PC-3 (cell line): ENCODE measurements at regions not wholly inside any gene's neighbourhood (a gene's known extent, or its start where the extent isn't known, plus 50 kb on each side); places are given as distances from the start of the nearest gene placed in this dataset.

ENCODE experiments used
- ATAC-seq: fragments of 200-7000 bp; cut with Tn5 transposase; 2 replicates; pipeline ENCODE4 v1.9.1; 2020; ENCODE audit warnings: mild to moderate bottlenecking, moderate library complexity
- BruUV-seq: library from RNA; stranded (reverse); fragments of 400-500 nt; replicated peaks from 2 replicates; lab custom pipeline; 2021; lab: Mats Ljungman, UMichigan
- CTCF ChIA-PET: fragments of 300-600 bp; sonication (Branson Sonifier 250); formaldehyde crosslinking; loops from one replicate; lab custom pipeline; 2022; ENCODE audit warnings: antibody characterized with exemption; lab: Charles Lee
- POLR2A ChIA-PET: fragments of 300-600 bp; sonication (Branson Sonifier 250); formaldehyde crosslinking; loops from one replicate; lab custom pipeline; 2022; ENCODE audit warnings: antibody characterized with exemption; ENCODE audit not compliant: unreplicated experiment; lab: Charles Lee
- DNase-seq: peaks from one replicate; pipeline ENCODE4 v3.0.0-alpha.2; 2015
- H2AFZ ChIP-seq: fragments of 300-600 bp; sonication (generic); 2 replicates; pipeline ENCODE4 v1.6.0; 2016; ENCODE audit warnings: antibody characterized with exemption, low read length
- H3F3A ChIP-seq: fragments of 300-600 bp; sonication (generic); one replicate; pipeline ENCODE4 v1.6.0; 2017; ENCODE audit warnings: antibody characterized with exemption, low read length, control low read depth, mild to moderate bottlenecking; ENCODE audit not compliant: unreplicated experiment
- H3K27ac ChIP-seq: fragments of 300-600 bp; sonication (generic); 2 replicates; pipeline ENCODE4 v1.5.1; 2016; ENCODE audit warnings: mild to moderate bottlenecking, low read length
- H3K27me3 ChIP-seq: fragments of 300-600 bp; sonication (generic); 2 replicates; pipeline ENCODE4 v1.6.1; 2016; ENCODE audit warnings: low read length, mixed read lengths
- H3K36me3 ChIP-seq: fragments of 300-600 bp; sonication (generic); 2 replicates; pipeline ENCODE4 v1.6.1; 2016; ENCODE audit warnings: low read depth, mixed run types, low read length, mixed read lengths
- H3K4me1 ChIP-seq: fragments of 300-600 bp; sonication (generic); 2 replicates; pipeline ENCODE4 v1.5.1; 2016; ENCODE audit warnings: low read length; ENCODE audit not compliant: insufficient read depth
- H3K4me2 ChIP-seq: fragments of 300-600 bp; sonication (generic); 2 replicates; pipeline ENCODE4 v1.6.0; 2016; ENCODE audit warnings: low read length
- H3K4me3 ChIP-seq: fragments of 300-600 bp; sonication (generic); 2 replicates; pipeline ENCODE4 v1.5.1; 2016; ENCODE audit warnings: mild to moderate bottlenecking, low read length, mixed read lengths
- H3K79me2 ChIP-seq: fragments of 300-600 bp; sonication (generic); 2 replicates; pipeline ENCODE4 v1.6.1; 2017; ENCODE audit warnings: low read length, mixed read lengths
- H3K9ac ChIP-seq: fragments of 300-600 bp; sonication (generic); 2 replicates; pipeline ENCODE4 v1.6.0; 2016; ENCODE audit warnings: mild to moderate bottlenecking, low read length
- H3K9me2 ChIP-seq: fragments of 300-600 bp; sonication (generic); replicated peaks from 2 replicates; pipeline ENCODE4 v1.6.1; 2016; ENCODE audit warnings: mixed run types, low read length, mixed read lengths
- H3K9me3 ChIP-seq: fragments of 300-600 bp; sonication (generic); 2 replicates; pipeline ENCODE4 v1.6.1; 2016; ENCODE audit warnings: low read length, mixed read lengths
- H4K20me1 ChIP-seq: fragments of 300-600 bp; sonication (generic); 2 replicates; pipeline ENCODE4 v1.6.1; 2016; ENCODE audit warnings: low read length, mixed read lengths
- EZH2 ChIP-seq: fragments of 300-600 bp; sonication (generic); IDR thresholded peaks from one replicate; pipeline ENCODE4 v1.6.1; 2017; ENCODE audit warnings: antibody characterized with exemption, mild to moderate bottlenecking, low read length; ENCODE audit not compliant: unreplicated experiment
- EZH2phosphoT487 ChIP-seq: fragments of 300-600 bp; sonication (generic); IDR thresholded peaks from 2 replicates; pipeline ENCODE4 v1.6.1; 2018; ENCODE audit warnings: mild to moderate bottlenecking, antibody characterized with exemption, low read length, borderline replicate concordance
- intact Hi-C: fragments of 100-400 bp; cut with micrococcal nuclease; formaldehyde crosslinking; loops from 2 replicates; pipeline ENCODE4 v1.9.0; 2023
- TF ChIP-seq, protein P1 (sequence below): fragments of 300-600 bp; sonication (generic); conservative IDR thresholded peaks from 2 replicates; pipeline ENCODE4 v1.5.1; 2017; ENCODE audit warnings: antibody characterized with exemption, low read depth, mild to moderate bottlenecking, low read length

DNA sequence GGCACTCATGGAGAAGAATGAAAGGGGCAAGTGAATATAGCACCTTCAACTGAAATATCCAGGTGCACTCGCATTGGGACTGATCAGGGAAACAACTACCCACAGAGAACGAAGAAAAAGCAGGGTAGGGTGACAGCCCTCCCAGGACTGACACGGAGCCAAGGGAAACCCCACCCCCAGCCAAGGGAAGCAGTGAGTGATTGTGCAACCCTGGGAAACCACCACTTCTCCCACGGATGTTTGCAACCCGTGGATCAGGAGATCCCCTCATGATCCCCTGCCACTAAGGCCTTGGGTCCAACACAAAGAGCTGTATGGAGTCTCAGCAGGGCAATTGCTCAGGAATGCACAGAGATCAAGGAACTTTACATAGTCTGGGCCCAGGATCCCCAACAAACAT is 158.5 kb upstream of the HCCS start:
- no peaks in the 10 kb centered on the region for H3K27me3 ChIP-seq
- intact Hi-C loops = no loop called here
- H3K36me3 ChIP-seq = no peaks in the 10 kb centered on the region
- TF ChIP-seq, protein P1, sequence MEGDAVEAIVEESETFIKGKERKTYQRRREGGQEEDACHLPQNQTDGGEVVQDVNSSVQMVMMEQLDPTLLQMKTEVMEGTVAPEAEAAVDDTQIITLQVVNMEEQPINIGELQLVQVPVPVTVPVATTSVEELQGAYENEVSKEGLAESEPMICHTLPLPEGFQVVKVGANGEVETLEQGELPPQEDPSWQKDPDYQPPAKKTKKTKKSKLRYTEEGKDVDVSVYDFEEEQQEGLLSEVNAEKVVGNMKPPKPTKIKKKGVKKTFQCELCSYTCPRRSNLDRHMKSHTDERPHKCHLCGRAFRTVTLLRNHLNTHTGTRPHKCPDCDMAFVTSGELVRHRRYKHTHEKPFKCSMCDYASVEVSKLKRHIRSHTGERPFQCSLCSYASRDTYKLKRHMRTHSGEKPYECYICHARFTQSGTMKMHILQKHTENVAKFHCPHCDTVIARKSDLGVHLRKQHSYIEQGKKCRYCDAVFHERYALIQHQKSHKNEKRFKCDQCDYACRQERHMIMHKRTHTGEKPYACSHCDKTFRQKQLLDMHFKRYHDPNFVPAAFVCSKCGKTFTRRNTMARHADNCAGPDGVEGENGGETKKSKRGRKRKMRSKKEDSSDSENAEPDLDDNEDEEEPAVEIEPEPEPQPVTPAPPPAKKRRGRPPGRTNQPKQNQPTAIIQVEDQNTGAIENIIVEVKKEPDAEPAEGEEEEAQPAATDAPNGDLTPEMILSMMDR = no peak
- TF ChIP-seq EZH2phosphoT487 (no peak), EZH2 (no peak)
- H4K20me1 ChIP-seq = no peaks in the 10 kb centered on the region
- no TSS peak for BruUV-seq
- no peak for ATAC-seq
- no peaks in the 10 kb centered on the region for H3K4me1 ChIP-seq
- no peak overlapping the region for H3K4me3 ChIP-seq
- no peak overlapping the region for H3K27ac ChIP-seq
- DNase-seq = no peak
- H3F3A ChIP-seq = no peaks in the 10 kb centered on the region
- ChIA-PET CTCF (no interaction called here), POLR2A (no interaction called here)
- no peak overlapping the region for H3K4me2 ChIP-seq
- H3K9ac ChIP-seq = no peak overlapping the region
- no peaks in the 10 kb centered on the region for H3K79me2 ChIP-seq
- no peaks in the 10 kb centered on the region for H3K9me2 ChIP-seq
- no peaks in the 10 kb centered on the region for H3K9me3 ChIP-seq
- no peak overlapping the region for H2AFZ ChIP-seq

DNA sequence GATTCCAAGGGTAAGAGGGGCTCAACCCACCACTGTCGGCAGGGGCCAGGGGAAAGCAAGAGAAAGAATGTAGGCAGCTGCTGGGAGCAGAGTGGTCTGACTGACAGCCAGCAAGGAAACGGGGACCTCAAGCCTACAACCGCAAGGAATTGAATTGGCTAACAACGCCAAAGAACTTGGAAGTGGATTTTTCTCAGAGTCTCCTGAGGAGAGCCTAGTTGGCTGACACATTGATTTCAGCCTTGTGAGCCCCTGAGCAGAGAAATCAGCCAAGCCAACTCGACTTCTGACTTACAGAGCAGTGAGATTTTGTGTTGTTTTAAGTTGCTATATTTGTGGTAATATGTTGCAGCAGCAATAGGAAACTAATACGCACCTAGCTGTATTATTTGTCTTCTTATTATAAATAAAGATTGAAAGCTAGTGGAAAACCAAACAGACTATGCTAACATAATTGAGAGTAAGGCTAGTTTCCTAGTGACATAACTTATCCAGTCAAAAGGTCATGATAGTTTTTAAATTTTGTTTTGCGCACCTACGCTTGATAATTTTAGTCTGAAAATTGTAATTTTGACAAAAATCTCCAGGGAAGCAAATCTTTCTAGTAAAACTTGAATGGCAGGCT is 145.8 kb upstream of the HCCS start:
- TF ChIP-seq, protein P1 = no peak
- TF ChIP-seq EZH2 (no peak), EZH2phosphoT487 (no peak)
- BruUV-seq = no TSS peak
- no peak for ATAC-seq
- H3K9me2 ChIP-seq = no peaks in the 10 kb centered on the region
- H3K4me2 ChIP-seq = no peak overlapping the region
- no peak overlapping the region for H3K9ac ChIP-seq
- H3K9me3 ChIP-seq = no peaks in the 10 kb centered on the region
- no peaks in the 10 kb centered on the region for H3K4me1 ChIP-seq
- CTCF ChIA-PET = no interaction called here
- intact Hi-C loops = no loop called here
- no peaks in the 10 kb centered on the region for H3K36me3 ChIP-seq
- H2AFZ ChIP-seq = no peak overlapping the region
- H3K4me3 ChIP-seq = no peak overlapping the region
- H3K79me2 ChIP-seq = no peaks in the 10 kb centered on the region
- H3F3A ChIP-seq = no peaks in the 10 kb centered on the region
- DNase-seq = no peak
- H3K27ac ChIP-seq = no peak overlapping the region
- POLR2A ChIA-PET = no interaction called here
- no peaks in the 10 kb centered on the region for H4K20me1 ChIP-seq
- H3K27me3 ChIP-seq = no peaks in the 10 kb centered on the region

DNA sequence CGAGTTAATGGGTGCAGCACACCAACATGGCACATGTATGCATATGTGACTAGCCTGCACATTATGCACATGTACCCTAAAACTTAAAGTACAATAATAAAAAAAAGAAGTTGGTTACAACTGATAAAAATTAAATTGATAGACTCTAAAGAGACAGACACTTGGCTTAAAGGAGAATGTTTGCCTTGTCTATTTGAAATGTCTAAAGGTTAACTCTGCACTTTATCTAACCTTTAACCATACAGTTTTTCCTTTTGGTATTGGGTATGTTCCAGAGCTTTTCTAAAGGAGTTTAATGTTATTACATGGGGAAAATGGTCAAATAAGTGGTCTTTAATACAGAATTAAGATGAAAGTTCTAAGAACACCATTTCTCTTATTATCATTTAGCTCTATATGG is 145.1 kb upstream of the HCCS start:
- DNase-seq (no peak), ATAC-seq (no peak)
- Histone ChIP-seq H3F3A (no peaks in the 10 kb centered on the region), H4K20me1 (no peaks in the 10 kb centered on the region), H3K27me3 (no peaks in the 10 kb centered on the region), H2AFZ (no peak overlapping the region), H3K79me2 (no peaks in the 10 kb centered on the region), H3K9me3 (no peaks in the 10 kb centered on the region), H3K4me3 (no peak overlapping the region), H3K9me2 (no peaks in the 10 kb centered on the region), H3K4me2 (no peak overlapping the region), H3K36me3 (no peaks in the 10 kb centered on the region), H3K27ac (no peak overlapping the region), H3K4me1 (no peaks in the 10 kb centered on the region), H3K9ac (no peak overlapping the region)
- intact Hi-C loops = no loop called here
- ChIA-PET CTCF (no interaction called here), POLR2A (no interaction called here)
- TF ChIP-seq, protein P1 = no peak
- TF ChIP-seq EZH2phosphoT487 (no peak), EZH2 (no peak)
- BruUV-seq = no TSS peak
